ENCODE measurements at regions not wholly inside any gene's neighbourhood (a gene's known extent, or its start where the extent isn't known, plus 50 kb on each side); places are given as distances from the start of the nearest gene placed in this dataset.
"Not testable (repeated sequence)": the region's sequence is repeated elsewhere in the genome, so short reads cannot be mapped to it uniquely, and the experiment has no call there.

- no peak for TF ChIP-seq CTCF (IDR thresholded peaks at IDR 0.05; ENCODE audit: unreplicated experiment)
- Mint-ChIP-seq H3K36me3 (ENCODE audit: insufficient read depth) (no peaks in the 10 kb centered on the region), H3K27me3 (peaks cover 27% of the 10 kb centered on the region), H3K9me3 (ENCODE audit: low read depth) (no peaks in the 10 kb centered on the region), H3K27ac (no peak overlapping the region), H3K4me3 (ENCODE audit: low read depth) (no peak overlapping the region), H3K4me1 (ENCODE audit: low read depth) (no peaks in the 10 kb centered on the region)
- DNase-seq (ENCODE audit: low spot score, unreplicated experiment): no peak
Observed at GRCh38 chr5:158200619-158201018, 341.7 kb upstream of the CLINT1 start.

GRCh38 chr5:158198636-158199035 is 339.7 kb upstream of the CLINT1 start:
- Mint-ChIP-seq H3K4me1 (ENCODE audit: low read depth) (no peaks in the 10 kb centered on the region), H3K27ac (no peak overlapping the region), H3K9me3 (ENCODE audit: low read depth) (no peaks in the 10 kb centered on the region), H3K36me3 (ENCODE audit: insufficient read depth) (no peaks in the 10 kb centered on the region), H3K4me3 (ENCODE audit: low read depth) (no peak overlapping the region), H3K27me3 (peaks cover 30% of the 10 kb centered on the region)
- DNase-seq (ENCODE audit: low spot score, unreplicated experiment): no peak
- TF ChIP-seq CTCF (IDR thresholded peaks at IDR 0.05; ENCODE audit: unreplicated experiment): no peak

GRCh38 chr5:158195416-158196210 is 336.7 kb upstream of the CLINT1 start:
- Mint-ChIP-seq H3K4me1 (ENCODE audit: low read depth) (no peaks in the 10 kb centered on the region), H3K27ac (no peak overlapping the region), H3K36me3 (ENCODE audit: insufficient read depth) (peaks cover 5% of the 10 kb centered on the region), H3K4me3 (ENCODE audit: low read depth) (no peak overlapping the region), H3K9me3 (ENCODE audit: low read depth) (peaks cover 6% of the 10 kb centered on the region), H3K27me3 (peaks cover 20% of the 10 kb centered on the region)
- no peak for DNase-seq (ENCODE audit: low spot score, unreplicated experiment)
- TF ChIP-seq CTCF (IDR thresholded peaks at IDR 0.05; ENCODE audit: unreplicated experiment): no peak

GRCh38 chr5:158194561-158194976 is 335.6 kb upstream of the CLINT1 start:
- H3K4me3 Mint-ChIP-seq (ENCODE audit: low read depth): no peak overlapping the region
- H3K4me1 Mint-ChIP-seq (ENCODE audit: low read depth): no peaks in the 10 kb centered on the region
- H3K27me3 Mint-ChIP-seq: peaks cover 19% of the 10 kb centered on the region
- H3K27ac Mint-ChIP-seq: no peak overlapping the region
- TF ChIP-seq CTCF (IDR thresholded peaks at IDR 0.05; ENCODE audit: unreplicated experiment): no peak
- peaks cover 6% of the 10 kb centered on the region for H3K9me3 Mint-ChIP-seq (ENCODE audit: low read depth)
- no peak for DNase-seq (ENCODE audit: low spot score, unreplicated experiment)
- H3K36me3 Mint-ChIP-seq (ENCODE audit: insufficient read depth): peaks cover 5% of the 10 kb centered on the region

- H3K4me3 Mint-ChIP-seq (ENCODE audit: low read depth); H3K36me3 Mint-ChIP-seq (ENCODE audit: insufficient read depth); H3K9me3 Mint-ChIP-seq (ENCODE audit: low read depth); H3K27ac Mint-ChIP-seq; H3K4me1 Mint-ChIP-seq (ENCODE audit: low read depth); DNase-seq (ENCODE audit: low spot score, unreplicated experiment): not testable (repeated sequence)
- H3K27me3 Mint-ChIP-seq: peaks cover 13% of the 10 kb centered on the region
Observed at GRCh38 chr5:158193395-158193794, 334.4 kb upstream of the CLINT1 start.

- TF ChIP-seq CTCF (IDR thresholded peaks at IDR 0.05; ENCODE audit: unreplicated experiment): no peak
- peaks cover 4% of the 10 kb centered on the region for H3K9me3 Mint-ChIP-seq (ENCODE audit: low read depth)
- H3K36me3 Mint-ChIP-seq (ENCODE audit: insufficient read depth): no peaks in the 10 kb centered on the region
- no peak for DNase-seq (ENCODE audit: low spot score, unreplicated experiment)
- peaks cover 13% of the 10 kb centered on the region for H3K4me1 Mint-ChIP-seq (ENCODE audit: low read depth)
- H3K27me3 Mint-ChIP-seq: peaks cover 39% of the 10 kb centered on the region
- no peak overlapping the region for H3K4me3 Mint-ChIP-seq (ENCODE audit: low read depth)
- no peak overlapping the region for H3K27ac Mint-ChIP-seq
Observed at GRCh38 chr5:158180407-158180806, 321.5 kb upstream of the CLINT1 start.
